ENCODE measurements at regions not wholly inside any gene's neighbourhood (a gene's known extent, or its start where the extent isn't known, plus 50 kb on each side); places are given as distances from the start of the nearest gene placed in this dataset.

DNA sequence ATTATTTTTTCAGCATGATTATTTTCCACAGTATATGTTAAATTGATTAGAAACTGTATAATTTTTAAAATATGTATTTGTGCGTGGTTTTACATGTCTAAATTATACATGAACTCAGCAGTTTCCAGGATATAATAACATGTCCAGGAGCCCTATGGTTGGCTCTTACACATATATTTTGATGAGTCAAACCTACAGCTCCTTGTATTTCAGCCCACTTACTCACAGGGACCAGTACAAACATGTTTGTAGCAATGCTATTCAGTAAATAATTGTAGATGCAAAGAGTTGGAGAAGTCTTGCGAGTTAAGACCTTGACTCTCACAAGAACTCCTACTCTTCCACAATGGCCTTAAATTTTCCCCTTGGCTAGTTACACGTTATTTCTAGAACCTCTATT is 107.2 kb upstream of the SASH1 start:
- no peak for DNase-seq (ENCODE audit: low read depth)

- no peak for DNase-seq (ENCODE audit: low read depth)
Observed at GRCh38 chr6:148238713-148239112, 103.9 kb upstream of the SASH1 start.

DNA sequence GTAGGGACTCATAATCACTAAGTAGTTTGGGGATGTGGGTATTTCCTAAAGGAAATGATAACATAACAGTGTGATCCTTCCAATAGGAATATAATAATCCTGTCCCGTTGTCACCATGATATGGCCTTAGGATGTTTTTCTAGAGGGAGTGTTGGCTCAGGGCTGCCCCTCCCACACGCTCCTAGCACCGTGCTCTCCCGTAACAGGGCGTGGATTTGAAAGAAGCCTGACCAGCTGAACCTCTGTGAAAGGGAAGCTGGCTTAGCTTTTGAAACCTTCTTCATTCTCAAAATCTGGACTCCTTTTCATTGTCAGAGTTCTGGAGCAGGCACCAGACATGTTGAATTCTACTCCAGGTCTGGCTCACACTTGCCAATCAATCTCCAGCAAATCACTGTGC is 103.4 kb upstream of the SASH1 start:
- no peak for DNase-seq (ENCODE audit: low read depth)

- DNase-seq (ENCODE audit: low read depth) = peak; percentile 14
Observed at GRCh38 chr6:148239801-148240460, 102.7 kb upstream of the SASH1 start.

DNA sequence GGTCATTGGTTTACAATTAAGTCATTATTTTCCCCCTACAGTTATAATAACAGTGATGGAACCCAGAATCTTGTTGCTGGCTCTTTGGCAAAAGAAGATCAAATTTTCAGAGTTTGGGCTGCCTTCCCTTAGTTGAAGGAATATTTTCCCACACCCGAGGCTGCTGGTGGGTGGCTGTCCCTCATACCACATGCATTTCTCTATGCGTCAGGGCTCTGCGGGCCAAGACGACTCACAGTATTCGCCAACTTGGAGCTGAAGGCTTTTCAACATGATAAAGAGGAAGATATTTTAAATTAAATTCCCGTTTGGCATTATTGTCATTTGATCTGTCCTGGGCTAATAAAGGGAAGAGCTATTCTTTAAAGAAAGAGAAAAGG is 102.2 kb upstream of the SASH1 start:
- peak; percentile 64 for DNase-seq (ENCODE audit: low read depth)

- no peak for DNase-seq (ENCODE audit: low read depth)
Observed at GRCh38 chr6:148240861-148241477, 101.7 kb upstream of the SASH1 start.

GRCh38 chr6:148242180-148242579 is 100.5 kb upstream of the SASH1 start:
- no peak for DNase-seq (ENCODE audit: low read depth)

DNA sequence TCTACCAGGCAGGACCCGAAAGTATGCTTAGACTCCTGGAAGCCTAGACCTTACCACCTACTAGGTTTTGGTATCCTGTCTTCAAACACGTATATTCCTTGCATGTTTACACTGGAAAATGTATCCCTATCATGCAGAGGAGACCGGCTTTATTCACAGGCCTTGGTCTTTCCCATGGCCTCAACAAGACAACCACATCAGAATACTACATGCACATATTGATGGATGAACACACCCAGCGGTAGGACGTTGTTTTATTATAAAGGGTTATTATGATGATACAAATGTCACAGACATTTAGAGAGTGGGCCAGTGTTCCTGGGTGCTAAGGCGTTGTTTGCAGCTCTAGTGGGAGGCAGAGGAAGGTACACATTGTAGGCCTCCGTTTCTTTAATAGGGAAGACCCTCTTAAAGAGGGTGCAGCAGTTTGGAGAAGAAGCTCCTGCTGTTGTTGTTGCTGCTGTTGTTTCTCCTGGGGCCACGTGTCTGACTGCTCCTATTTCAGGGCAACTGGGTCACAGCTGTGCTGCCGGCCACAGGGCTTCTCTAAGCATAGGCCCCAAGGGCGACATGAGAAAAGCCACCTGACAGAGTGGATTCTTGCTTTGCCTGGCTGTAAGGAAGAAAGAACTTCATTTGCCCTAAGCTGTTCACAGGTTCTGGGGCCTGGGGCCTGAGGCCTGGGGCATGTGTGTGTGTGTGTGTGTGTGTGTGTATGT is 98.3 kb upstream of the SASH1 start:
- peak; percentile 94 for DNase-seq (ENCODE audit: low read depth)

DNA sequence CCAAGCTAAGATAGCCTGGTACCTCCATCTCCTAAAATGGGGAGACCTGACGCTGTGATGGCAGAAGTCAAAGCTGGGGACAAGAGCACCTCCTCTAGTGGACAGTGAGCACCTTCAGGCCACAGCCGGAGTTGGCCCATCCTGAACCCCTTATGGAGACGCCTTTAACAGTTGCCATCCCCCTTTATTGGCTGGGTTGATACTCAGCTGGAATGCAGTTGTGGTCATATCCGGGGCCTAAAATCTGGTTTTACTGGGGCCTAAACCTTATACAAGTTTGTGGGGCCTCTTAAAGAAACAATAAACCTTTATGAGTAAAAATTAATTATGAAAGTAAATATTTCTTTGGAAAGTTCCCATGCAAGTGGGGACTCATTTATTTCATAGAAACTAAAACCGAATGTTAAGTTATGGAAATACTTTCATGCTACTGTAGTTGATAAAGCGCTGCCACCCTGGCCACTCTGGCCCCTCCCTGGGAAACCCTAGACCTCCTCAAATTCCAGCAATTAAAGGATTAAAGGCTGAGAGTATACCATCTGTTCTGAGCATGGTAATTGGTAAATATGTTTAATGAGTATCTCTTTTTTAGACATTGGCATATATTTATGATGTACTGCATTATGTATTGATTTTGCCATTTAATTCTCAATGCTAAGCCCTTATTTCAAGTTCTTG is 95.1 kb upstream of the SASH1 start:
- DNase-seq (ENCODE audit: low read depth) = no peak

- no peak for DNase-seq (ENCODE audit: low read depth)
Observed at GRCh38 chr6:148249160-148249559, 93.5 kb upstream of the SASH1 start.

- no peak for DNase-seq (ENCODE audit: low read depth)
Observed at GRCh38 chr6:148249679-148250375, 92.8 kb upstream of the SASH1 start.

- peak; percentile 72 for DNase-seq (ENCODE audit: low read depth)
Observed at GRCh38 chr6:148250975-148251685, 91.5 kb upstream of the SASH1 start.

- no peak for DNase-seq (ENCODE audit: low read depth)
Observed at GRCh38 chr6:148251891-148252290, 90.7 kb upstream of the SASH1 start.

- no peak for DNase-seq (ENCODE audit: low read depth)
Observed at GRCh38 chr6:148257810-148258209, 84.8 kb upstream of the SASH1 start.

DNA sequence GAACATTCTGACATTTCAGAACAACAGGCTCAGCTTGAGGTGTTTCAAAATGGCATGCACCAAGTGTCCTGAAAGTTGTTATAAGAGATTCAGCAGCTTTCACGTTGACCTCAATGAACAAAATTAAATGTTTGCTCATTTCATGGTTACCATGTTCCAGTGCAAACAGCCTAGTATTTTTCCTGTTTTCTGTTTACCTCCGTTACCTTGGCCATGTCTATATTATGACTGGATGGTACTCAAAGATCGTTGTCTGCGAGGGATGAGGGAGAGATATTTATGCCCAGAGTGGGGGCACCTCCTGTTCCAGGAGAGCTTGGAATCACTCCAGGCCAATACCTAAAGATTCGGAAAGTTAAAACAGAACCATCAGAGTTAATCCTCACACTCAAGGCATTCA is 83.8 kb upstream of the SASH1 start:
- DNase-seq (ENCODE audit: low read depth) = no peak

DNA sequence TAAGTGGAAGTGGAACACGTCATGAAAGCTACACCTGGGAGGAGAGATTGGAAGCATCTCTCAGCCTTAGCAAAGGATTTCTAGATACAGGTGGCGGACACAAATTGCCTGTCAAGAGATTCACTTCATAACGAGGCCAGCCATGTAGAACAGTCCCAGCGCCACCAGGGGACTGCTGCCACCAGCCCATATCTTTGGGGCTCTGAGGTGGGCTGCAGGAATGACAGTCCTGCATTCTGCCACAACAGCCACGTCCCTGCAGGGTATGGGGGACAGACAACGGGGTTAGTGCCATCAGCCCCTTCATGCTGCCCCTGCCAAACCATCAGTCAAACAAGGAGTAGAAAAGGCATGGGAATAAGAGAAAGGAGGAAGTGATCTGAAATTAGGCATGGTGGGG is 81.2 kb upstream of the SASH1 start:
- DNase-seq (ENCODE audit: low read depth) = no peak

DNA sequence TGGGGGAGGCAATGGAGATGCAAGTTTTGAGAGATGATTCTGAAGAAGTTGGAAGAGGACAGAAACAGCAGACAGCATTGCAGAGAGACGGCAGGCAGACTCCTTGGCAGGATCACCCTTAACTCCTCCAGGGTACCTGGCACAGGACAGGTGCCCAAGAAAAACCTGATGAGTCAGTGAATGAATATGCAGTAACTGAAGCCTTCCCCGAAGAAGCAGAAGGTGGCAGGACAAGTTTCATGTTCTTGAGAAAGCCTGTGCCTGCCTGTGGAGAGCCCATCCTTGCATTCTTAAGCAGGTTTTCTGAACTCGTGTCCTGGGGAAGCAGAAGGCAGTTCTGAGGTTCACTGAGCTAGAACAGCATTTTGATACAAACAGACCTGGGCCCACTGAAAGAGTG is 79.6 kb upstream of the SASH1 start:
- DNase-seq (ENCODE audit: low read depth) = no peak

GRCh38 chr6:148263961-148264360 is 78.7 kb upstream of the SASH1 start:
- DNase-seq (ENCODE audit: low read depth) = no peak

- DNase-seq (ENCODE audit: low read depth) = no peak
Observed at GRCh38 chr6:148265054-148265453, 77.6 kb upstream of the SASH1 start.

- no peak for DNase-seq (ENCODE audit: low read depth)
Observed at GRCh38 chr6:148269386-148269785, 73.3 kb upstream of the SASH1 start.

Data from myocyte (in vitro differentiated cells).